Body of pancreas (tissue), 4 donors: ENCODE measurements at regions not wholly inside any gene's neighbourhood (a gene's known extent, or its start where the extent isn't known, plus 50 kb on each side); places are given as distances from the start of the nearest gene placed in this dataset.

Source experiments
- ATAC-seq: fragments of 150-250 bp; one replicate; pipeline ENCODE4 v1.9.1; 2016
- DNase-seq, 4 donors: peaks; one replicate each; pipeline ENCODE4 v3.0.0-alpha.2; 2019
- H3K27ac ChIP-seq, 4 donors: fragments of 200-600 bp; sonication (generic); 1 replicate in 3 of 4; 2 replicates in 1 of 4; pipeline versions ENCODE4 v1.5.1 to v1.6.1; 2016 to 2019; ENCODE audit warnings: mild to moderate bottlenecking in 1 of 4, mixed read lengths in 1 of 4, moderate library complexity in 1 of 4
- H3K27me3 ChIP-seq, 2 donors: fragments of 200-600 bp; sonication (generic); one replicate each; pipeline ENCODE4 v1.6.0; 2016; ENCODE audit warnings: mild to moderate bottlenecking in 1 of 2
- H3K36me3 ChIP-seq, 2 donors: fragments of 200-600 bp; sonication (generic); replicated peaks in 1 of 2; 2 replicates each; pipeline ENCODE4 v1.5.1; 2016; ENCODE audit warnings: low read depth in 2 of 2; ENCODE audit not compliant: insufficient read depth in 1 of 2
- H3K4me1 ChIP-seq: fragments of 200-600 bp; sonication (generic); one replicate; pipeline ENCODE4 v1.6.0; 2016
- H3K4me3 ChIP-seq, 2 donors: fragments of 200-600 bp; sonication (generic); 1 replicate in 1 of 2; 2 replicates in 1 of 2; pipeline ENCODE4 v1.5.1; 2016 to 2019
- H3K9me3 ChIP-seq, 3 donors: fragments of 200-600 bp; sonication (generic); 1 replicate in 2 of 3; 2 replicates in 1 of 3; pipeline ENCODE4 v1.5.1; 2016
- CTCF ChIP-seq, 7 experiments: fragments of 450-650 bp in 4 of 7; fragments of 200-600 bp in 3 of 7; sonication (generic) in 3 of 7; IDR thresholded peaks; one replicate each; pipeline ENCODE4 v1.5.1; 2016 to 2019; ENCODE audit warnings: antibody characterized with exemption in 7 of 7
- POLR2A ChIP-seq, 3 donors: fragments of 450-650 bp; IDR thresholded peaks; one replicate each; pipeline ENCODE4 v1.6.1; 2016; ENCODE audit warnings: antibody characterized with exemption in 3 of 3, mild to moderate bottlenecking in 2 of 3
- WGBS, 2 donors: methylation state at CpG; one replicate each; pipeline ENCODE4 v1.1.5; 2017; 5-methylcytosine and 5-hydroxymethylcytosine counted together
- intact Hi-C: fragments of 100-400 bp; cut with DNase I; formaldehyde crosslinking; loops from one replicate; pipeline ENCODE4 v1.15.1; 2023

DNA sequence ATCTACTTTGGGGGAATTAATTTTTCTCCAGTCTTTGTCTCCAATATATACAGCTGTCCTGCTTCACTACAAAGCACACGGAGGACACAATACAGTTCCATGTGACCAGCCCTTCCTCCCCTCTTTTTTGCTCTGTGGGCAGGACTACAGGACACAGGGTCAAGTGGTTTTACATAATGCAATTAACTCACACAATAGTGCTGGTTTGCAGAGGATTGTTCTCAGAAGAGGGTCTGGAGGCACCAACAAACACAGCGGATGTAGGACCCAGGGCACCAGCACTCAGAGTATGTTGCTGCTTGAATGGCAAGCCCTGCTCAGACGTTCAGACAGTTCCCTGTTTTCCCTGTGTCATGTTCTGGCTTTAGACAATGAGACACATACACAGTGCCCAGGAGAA lies 52.0 kb upstream of the NPTX2 start:
- Histone ChIP-seq H3K27ac (no peak overlapping the region), H3K4me3 (no peak overlapping the region), H3K4me1 (peaks cover 11% of the 10 kb centered on the region), H3K27me3 (no peaks in the 10 kb centered on the region), H3K36me3 (no peaks in the 10 kb centered on the region), H3K9me3 (no peaks in the 10 kb centered on the region)
- intact Hi-C loops, result no loop called here
- ATAC-seq (no peak), DNase-seq (no peak)
- 38 to 43% methylated on average over 3 of the region's 3 CpGs for WGBS, 2 donors
- TF ChIP-seq CTCF (IDR thresholded peaks at IDR 0.05), result no peak
- TF ChIP-seq POLR2A (IDR thresholded peaks at IDR 0.05), result no peak

GRCh38 chr7:98562871-98563495 lies 54.1 kb upstream of the NPTX2 start:
- DNase-seq (no peak), ATAC-seq (no peak)
- Histone ChIP-seq H3K4me1 (peaks cover 3% of the 10 kb centered on the region), H3K36me3 (no peaks in the 10 kb centered on the region), H3K4me3 (no peak overlapping the region), H3K27me3 (no peaks in the 10 kb centered on the region), H3K27ac (no peak overlapping the region), H3K9me3 (no peaks in the 10 kb centered on the region)
- intact Hi-C loops, result no loop called here
- TF ChIP-seq POLR2A (IDR thresholded peaks at IDR 0.05) (no peak), CTCF (IDR thresholded peaks at IDR 0.05) (no peak)
- 25 to 66% methylated on average over 1 to 5 of the region's 5 CpGs for WGBS, 2 donors

GRCh38 chr7:98562381-98562823 lies 54.7 kb upstream of the NPTX2 start:
- intact Hi-C loops, result no loop called here
- Histone ChIP-seq H3K4me3 (no peak overlapping the region), H3K4me1 (peaks cover 8% of the 10 kb centered on the region), H3K9me3 (no peaks in the 10 kb centered on the region), H3K27me3 (no peaks in the 10 kb centered on the region), H3K27ac (no peak overlapping the region), H3K36me3 (no peaks in the 10 kb centered on the region)
- DNase-seq, result no peak
- no peak for TF ChIP-seq CTCF (IDR thresholded peaks at IDR 0.05)
- no peak for TF ChIP-seq POLR2A (IDR thresholded peaks at IDR 0.05)
- no peak for ATAC-seq

DNA sequence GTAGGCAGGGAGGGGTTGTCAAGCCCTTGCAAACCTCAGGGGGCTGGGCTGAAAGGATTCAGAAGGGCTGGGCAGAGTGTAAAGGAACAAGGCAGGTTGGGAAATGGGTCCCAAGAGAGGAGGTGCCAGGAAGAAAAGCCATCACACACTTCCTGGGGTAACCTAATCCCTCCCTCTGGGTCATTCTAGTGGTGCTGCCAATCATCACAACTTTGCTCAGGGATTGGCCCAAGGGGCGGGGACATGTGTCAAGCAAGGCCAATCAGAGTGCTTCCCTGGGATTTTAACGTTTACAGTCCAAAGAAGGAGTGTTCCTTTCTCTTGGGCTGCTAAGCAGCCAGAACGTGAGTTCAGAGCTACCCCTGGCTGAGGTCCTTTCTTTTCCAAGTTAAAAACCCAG lies 57.1 kb upstream of the NPTX2 start:
- DNase-seq, result no peak
- WGBS, 2 donors, result 49 to 53% methylated on average over 3 of the region's 3 CpGs
- H3K27me3 ChIP-seq, result no peaks in the 10 kb centered on the region
- intact Hi-C loops, result no loop called here
- H3K36me3 ChIP-seq, result no peaks in the 10 kb centered on the region
- H3K9me3 ChIP-seq, result no peaks in the 10 kb centered on the region
- no peak overlapping the region for H3K27ac ChIP-seq
- TF ChIP-seq POLR2A (IDR thresholded peaks at IDR 0.05) (no peak), CTCF (IDR thresholded peaks at IDR 0.05) (no peak)
- ATAC-seq, result no peak
- H3K4me1 ChIP-seq, result peaks cover 10% of the 10 kb centered on the region
- H3K4me3 ChIP-seq, result no peak overlapping the region

GRCh38 chr7:98559219-98559618 lies 57.9 kb upstream of the NPTX2 start:
- whole genome bisulfite sequencing, 2 donors, result 93 to 100% methylated on average over 3 of the region's 3 CpGs
- no peaks in the 10 kb centered on the region for H3K36me3 ChIP-seq
- no peaks in the 10 kb centered on the region for H3K9me3 ChIP-seq
- DNase-seq (no peak), ATAC-seq (no peak)
- TF ChIP-seq CTCF (IDR thresholded peaks at IDR 0.05) (no peak), POLR2A (IDR thresholded peaks at IDR 0.05) (no peak)
- intact Hi-C loops, result no loop called here
- no peak overlapping the region for H3K27ac ChIP-seq
- H3K4me3 ChIP-seq, result no peak overlapping the region
- H3K4me1 ChIP-seq, result peaks cover 10% of the 10 kb centered on the region
- no peaks in the 10 kb centered on the region for H3K27me3 ChIP-seq
